ENCODE measurements at regions not wholly inside any gene's neighbourhood (a gene's known extent, or its start where the extent isn't known, plus 50 kb on each side); places are given as distances from the start of the nearest gene placed in this dataset.
A peak's percentile ranks its signal among the peaks of the same experiment; 100 is the strongest.
"Not testable (repeated sequence)": the region's sequence is repeated elsewhere in the genome, so short reads cannot be mapped to it uniquely, and the experiment has no call there.

GRCh38 chr1:273772-274171 is 177.7 kb downstream of the OR4F29 start:
- DNase-seq = not testable (repeated sequence)

- DNase-seq = peak; percentile 64
These were observed 183.7 kb downstream of the OR4F29 start for GRCh38 chr1:267815-268214.
